DND-41 (cell line): ENCODE measurements at regions not wholly inside any gene's neighbourhood (a gene's known extent, or its start where the extent isn't known, plus 50 kb on each side); places are given as distances from the start of the nearest gene placed in this dataset.

Source experiments
- ATAC-seq: fragments of 200-7000 bp; cut with Tn5 transposase; 3 replicates; pipeline ENCODE4 v1.9.1; 2021; ENCODE audit warnings: low read depth; ENCODE audit not compliant: insufficient read depth
- DNase-seq: peaks from one replicate; pipeline ENCODE4 v3.0.0-alpha.2; 2020
- H2AFZ ChIP-seq: 2 replicates; pipeline ENCODE4 v1.6.0; 2012; ENCODE audit warnings: low read depth, low read length
- H3K27ac ChIP-seq: 2 replicates; pipeline ENCODE4 v1.5.1; 2012; ENCODE audit warnings: low read length, inconsistent platforms
- H3K27me3 ChIP-seq: fragments of 200-600 bp; sonication (generic); 2 replicates; pipeline ENCODE4 v1.6.0; 2012; ENCODE audit warnings: low read length, mild to moderate bottlenecking, inconsistent platforms; ENCODE audit not compliant: insufficient read depth, poor library complexity
- H3K36me3 ChIP-seq: 2 replicates; pipeline ENCODE4 v1.5.1; 2012; ENCODE audit warnings: low read length, inconsistent platforms; ENCODE audit not compliant: insufficient read depth
- H3K4me1 ChIP-seq: 2 replicates; pipeline ENCODE4 v1.5.1; 2012; ENCODE audit warnings: mild to moderate bottlenecking, low read length; ENCODE audit not compliant: insufficient read depth
- H3K4me2 ChIP-seq: 2 replicates; pipeline ENCODE4 v1.6.0; 2012; ENCODE audit warnings: mild to moderate bottlenecking, moderate library complexity, low read length, inconsistent platforms; ENCODE audit not compliant: insufficient read depth
- H3K4me3 ChIP-seq, 2 experiments: fragments of 200-600 bp in 1 of 2; shearing (Covaris generic) in 1 of 2; 2 replicates each; pipeline ENCODE4 v1.5.1; 2012 to 2016; ENCODE audit warnings: inconsistent platforms in 2 of 2, low read length in 2 of 2, mild to moderate bottlenecking in 2 of 2, low read depth in 1 of 2, moderate library complexity in 1 of 2
- H3K79me2 ChIP-seq: 2 replicates; pipeline ENCODE4 v1.6.0; 2012; ENCODE audit warnings: low read length, inconsistent platforms; ENCODE audit not compliant: insufficient read depth
- H3K9ac ChIP-seq: 2 replicates; pipeline ENCODE4 v1.6.0; 2012; ENCODE audit warnings: low read depth, mild to moderate bottlenecking, inconsistent platforms, low read length, moderate library complexity
- H3K9me3 ChIP-seq: 2 replicates; pipeline ENCODE4 v1.5.1; 2012; ENCODE audit warnings: low read length, moderate library complexity, mild to moderate bottlenecking, inconsistent platforms; ENCODE audit not compliant: insufficient read depth, severe bottlenecking
- H4K20me1 ChIP-seq: 2 replicates; pipeline ENCODE4 v1.6.0; 2012; ENCODE audit warnings: low read length; ENCODE audit not compliant: insufficient read depth
- CTCF ChIP-seq: IDR thresholded peaks from 2 replicates; pipeline ENCODE4 v1.5.1; 2012; ENCODE audit warnings: borderline replicate concordance, low read length, moderate library complexity, mild to moderate bottlenecking; ENCODE audit not compliant: poor library complexity, severe bottlenecking; ENCODE audit errors: extremely low read depth
- EZH2 ChIP-seq: IDR thresholded peaks from 3 replicates; pipeline ENCODE4 v1.6.1; 2012; ENCODE audit warnings: borderline replicate concordance, low read depth, mild to moderate bottlenecking, moderate library complexity, low read length, inconsistent platforms; ENCODE audit not compliant: severe bottlenecking

GRCh38 chr21:36640174-36640720, 58.7 kb upstream of the SIM2 start:
- Histone ChIP-seq H3K9me3 (peaks cover 7% of the 10 kb centered on the region), H3K4me1 (no peaks in the 10 kb centered on the region), H2AFZ (no peak overlapping the region), H3K27me3 (no peaks in the 10 kb centered on the region), H3K9ac (no peak overlapping the region), H3K36me3 (no peaks in the 10 kb centered on the region), H3K4me3 (no peak overlapping the region), H3K27ac (no peak overlapping the region), H3K4me2 (no peak overlapping the region), H3K79me2 (no peaks in the 10 kb centered on the region), H4K20me1 (no peaks in the 10 kb centered on the region)
- ATAC-seq (no peak), DNase-seq (no peak)
- TF ChIP-seq CTCF (no peak), EZH2 (no peak)

- Histone ChIP-seq H3K27ac (no peak overlapping the region), H3K9ac (no peak overlapping the region), H3K4me2 (no peak overlapping the region), H2AFZ (no peak overlapping the region), H3K4me1 (no peaks in the 10 kb centered on the region), H3K79me2 (no peaks in the 10 kb centered on the region), H3K9me3 (peaks cover 7% of the 10 kb centered on the region), H4K20me1 (no peaks in the 10 kb centered on the region), H3K27me3 (no peaks in the 10 kb centered on the region), H3K4me3 (no peak overlapping the region), H3K36me3 (no peaks in the 10 kb centered on the region)
- TF ChIP-seq EZH2, result no peak
- peak; percentile 32 for TF ChIP-seq CTCF
- ATAC-seq, result no peak
- no peak for DNase-seq
Observed at GRCh38 chr21:36640721-36641244, 58.1 kb upstream of the SIM2 start.

- H3K9ac ChIP-seq, result no peak overlapping the region
- no peak overlapping the region for H3K4me3 ChIP-seq
- no peaks in the 10 kb centered on the region for H3K36me3 ChIP-seq
- ATAC-seq (no peak), DNase-seq (no peak)
- no peaks in the 10 kb centered on the region for H3K79me2 ChIP-seq
- H3K4me2 ChIP-seq, result no peak overlapping the region
- no peaks in the 10 kb centered on the region for H4K20me1 ChIP-seq
- TF ChIP-seq EZH2 (no peak), CTCF (no peak)
- no peaks in the 10 kb centered on the region for H3K4me1 ChIP-seq
- no peak overlapping the region for H3K27ac ChIP-seq
- peaks cover 5% of the 10 kb centered on the region for H3K9me3 ChIP-seq
- no peaks in the 10 kb centered on the region for H3K27me3 ChIP-seq
- H2AFZ ChIP-seq, result no peak overlapping the region
Observed at GRCh38 chr21:36641346-36641745, 57.6 kb upstream of the SIM2 start.
